Testis (tissue), 2 donors: ENCODE measurements at regions not wholly inside any gene's neighbourhood (a gene's known extent, or its start where the extent isn't known, plus 50 kb on each side); places are given as distances from the start of the nearest gene placed in this dataset.

Source experiments
- CTCF ChIP-seq, 3 experiments: fragments of 450-650 bp in 2 of 3; fragments of 200-600 bp in 1 of 3; sonication (generic) in 1 of 3; IDR thresholded peaks; one replicate each; pipeline ENCODE4 v1.5.1; 2016 to 2019; ENCODE audit warnings: antibody characterized with exemption in 3 of 3, mild to moderate bottlenecking in 2 of 3, moderate library complexity in 1 of 3
- POLR2A ChIP-seq: fragments of 450-650 bp; IDR thresholded peaks from one replicate; pipeline ENCODE4 v1.6.1; 2017; ENCODE audit warnings: antibody characterized with exemption, mild to moderate bottlenecking, moderate library complexity

GRCh38 chr20:55461519-55461918, 543.8 kb downstream of the CBLN4 start:
- TF ChIP-seq CTCF (IDR thresholded peaks at IDR 0.05), result no peak
- no peak for TF ChIP-seq POLR2A
